HepG2 (cell line): ENCODE measurements at regions not wholly inside any gene's neighbourhood (a gene's known extent, or its start where the extent isn't known, plus 50 kb on each side); places are given as distances from the start of the nearest gene placed in this dataset.
A peak's percentile ranks its signal among the peaks of the same experiment; 100 is the strongest.

Source experiments
- ELF3 ChIP-seq: IDR thresholded peaks from 2 replicates; pipeline ENCODE4 v1.6.1; 2016; ENCODE audit warnings: missing genetic modification reagents, missing compliant biosample characterization
- IRF2 ChIP-seq: IDR thresholded peaks from 2 replicates; pipeline ENCODE4 v1.6.1; 2018; ENCODE audit warnings: missing genetic modification reagents, missing compliant biosample characterization
- KLF9 ChIP-seq: IDR thresholded peaks from 2 replicates; pipeline ENCODE4 v1.6.1; 2016; ENCODE audit warnings: low read depth
- NFAT5 ChIP-seq: sonication (generic); formaldehyde crosslinking; IDR thresholded peaks from 2 replicates; pipeline ENCODE4 v1.4.0; 2020; ENCODE audit warnings: missing genetic modification reagents
- NRL ChIP-seq: sonication (generic); formaldehyde crosslinking; IDR thresholded peaks from 2 replicates; pipeline ENCODE4 v1.5.0; 2020; ENCODE audit warnings: missing genetic modification reagents, mild to moderate bottlenecking, moderate library complexity, borderline replicate concordance
- PHF20 ChIP-seq: sonication (generic); formaldehyde crosslinking; IDR thresholded peaks from 2 replicates; pipeline ENCODE4 v1.5.0; 2020; ENCODE audit warnings: mild to moderate bottlenecking, missing genetic modification reagents
- POLR2A ChIP-seq, 2 experiments: IDR thresholded peaks; 2 replicates each; pipeline ENCODE4 v1.6.1; 2011; ENCODE audit warnings: low read depth in 2 of 2, low read length in 2 of 2, mild to moderate bottlenecking in 1 of 2, moderate library complexity in 1 of 2; ENCODE audit not compliant: insufficient read depth in 1 of 2
- TBX3 ChIP-seq: fragments of 450-650 bp; IDR thresholded peaks from 2 replicates; pipeline ENCODE4 v1.6.1; 2017; ENCODE audit warnings: antibody characterized with exemption, mild to moderate bottlenecking, inconsistent platforms, borderline replicate concordance
- TCF12 ChIP-seq, 2 experiments: fragments of 450-650 bp in 1 of 2; sonication (generic) in 1 of 2; formaldehyde crosslinking in 1 of 2; IDR thresholded peaks; 2 replicates each; pipeline versions ENCODE4 v1.6.1 to v1.8.0; 2017 to 2022; ENCODE audit warnings: antibody characterized with exemption in 1 of 2, mild to moderate bottlenecking in 1 of 2, missing genetic modification reagents in 1 of 2, moderate library complexity in 1 of 2
- ZC3H13 ChIP-seq: sonication (generic); formaldehyde crosslinking; IDR thresholded peaks from 2 replicates; pipeline ENCODE4 v1.8.1; 2023; ENCODE audit warnings: mild to moderate bottlenecking, missing genetic modification reagents, moderate library complexity
- ZFP82 ChIP-seq: sonication (generic); formaldehyde crosslinking; IDR thresholded peaks from 2 replicates; pipeline ENCODE4 v1.5.1; 2020; ENCODE audit warnings: mild to moderate bottlenecking, missing genetic modification reagents, borderline replicate concordance
- ZNF3 ChIP-seq: IDR thresholded peaks from 2 replicates; pipeline ENCODE4 v1.7.0; 2017; ENCODE audit warnings: inconsistent platforms
- ZNF414 ChIP-seq: sonication (generic); formaldehyde crosslinking; IDR thresholded peaks from 2 replicates; pipeline ENCODE4 v1.5.0; 2020; ENCODE audit warnings: missing genetic modification reagents
- ZNF563 ChIP-seq: sonication (generic); formaldehyde crosslinking; IDR thresholded peaks from 2 replicates; pipeline ENCODE4 v1.8.0; 2022; ENCODE audit warnings: mild to moderate bottlenecking, moderate library complexity, missing genetic modification reagents
- ZNF691 ChIP-seq: sonication (generic); formaldehyde crosslinking; IDR thresholded peaks from 2 replicates; pipeline ENCODE4 v1.4.0; 2020; ENCODE audit warnings: missing genetic modification reagents, low read depth, mild to moderate bottlenecking, borderline replicate concordance
- ZNF777 ChIP-seq: sonication (generic); formaldehyde crosslinking; IDR thresholded peaks from 2 replicates; pipeline ENCODE4 v1.4.0; 2020; ENCODE audit warnings: missing genetic modification reagents
- ZUFSP ChIP-seq: sonication (generic); formaldehyde crosslinking; IDR thresholded peaks from 2 replicates; pipeline ENCODE4 v1.9.0; 2021; ENCODE audit warnings: missing genetic modification reagents, mild to moderate bottlenecking, borderline replicate concordance
- TF ChIP-seq, protein P1 (sequence below): sonication (generic); formaldehyde crosslinking; IDR thresholded peaks from 2 replicates; pipeline ENCODE4 v1.4.0; 2020; ENCODE audit warnings: mild to moderate bottlenecking, missing genetic modification reagents

DNA sequence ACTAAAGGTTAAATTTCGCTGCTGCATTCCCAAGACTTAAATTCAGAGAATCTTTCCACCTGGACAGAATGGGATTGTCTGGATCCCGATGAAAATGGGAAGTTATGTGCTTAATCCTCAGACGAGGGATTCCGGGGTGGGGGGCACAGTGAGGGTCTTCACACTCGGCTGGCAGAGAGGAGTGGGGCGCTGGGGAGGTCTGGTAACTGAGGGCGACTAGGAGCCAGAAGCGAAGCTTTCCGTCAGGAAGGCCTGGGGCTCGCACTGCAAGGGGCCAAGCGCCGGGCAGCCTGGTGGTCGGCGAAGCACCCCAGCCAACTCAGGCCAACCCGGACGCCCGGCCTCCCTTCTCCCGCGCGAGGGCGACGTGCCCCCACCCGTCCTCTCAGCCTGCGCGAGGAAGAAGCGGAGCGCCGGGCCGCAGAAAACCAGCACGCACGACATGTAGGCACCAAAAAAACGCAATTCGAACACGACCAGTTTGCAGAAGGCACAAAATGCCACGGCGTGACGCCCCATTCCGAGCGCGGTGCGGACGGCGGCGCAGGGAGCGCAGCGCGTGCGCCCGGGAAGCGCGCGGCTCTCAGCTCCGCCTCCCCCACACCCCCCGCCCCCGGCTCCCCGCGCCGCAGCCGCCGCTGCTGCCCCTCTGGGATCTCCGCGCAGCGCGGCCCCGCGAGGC is 188.1 kb downstream of the ZEB2 start (continued):
- TF ChIP-seq NFAT5 (CRISPR knock-in tag) = peak; percentile 93
- TF ChIP-seq TBX3 = no peak
- no peak for TF ChIP-seq ZUFSP (CRISPR knock-in tag)
- TF ChIP-seq ELF3 (CRISPR knock-in tag) = no peak; the same call in 1 of the 2 replicates
- TF ChIP-seq TCF12 (IDR thresholded peaks at IDR 0.05) = no peak
- no peak for TF ChIP-seq TCF12 (CRISPR knock-in tag; IDR thresholded peaks at IDR 0.05)
- TF ChIP-seq ZC3H13 (CRISPR knock-in tag) = peak; percentile 53; the same call in 1 of the 2 replicates
- 0 out of 2 replicates have a peak, but pooled peaks have one; percentile 44 for TF ChIP-seq ZFP82
- TF ChIP-seq ZNF3 (CRISPR knock-in tag) = no peak; the same call in 1 of the 2 replicates
- peak; percentile 51 for TF ChIP-seq PHF20 (CRISPR knock-in tag)
- no peak; the same call in 1 of the 2 replicates for TF ChIP-seq ZNF691 (CRISPR knock-in tag)
- TF ChIP-seq, protein P1, sequence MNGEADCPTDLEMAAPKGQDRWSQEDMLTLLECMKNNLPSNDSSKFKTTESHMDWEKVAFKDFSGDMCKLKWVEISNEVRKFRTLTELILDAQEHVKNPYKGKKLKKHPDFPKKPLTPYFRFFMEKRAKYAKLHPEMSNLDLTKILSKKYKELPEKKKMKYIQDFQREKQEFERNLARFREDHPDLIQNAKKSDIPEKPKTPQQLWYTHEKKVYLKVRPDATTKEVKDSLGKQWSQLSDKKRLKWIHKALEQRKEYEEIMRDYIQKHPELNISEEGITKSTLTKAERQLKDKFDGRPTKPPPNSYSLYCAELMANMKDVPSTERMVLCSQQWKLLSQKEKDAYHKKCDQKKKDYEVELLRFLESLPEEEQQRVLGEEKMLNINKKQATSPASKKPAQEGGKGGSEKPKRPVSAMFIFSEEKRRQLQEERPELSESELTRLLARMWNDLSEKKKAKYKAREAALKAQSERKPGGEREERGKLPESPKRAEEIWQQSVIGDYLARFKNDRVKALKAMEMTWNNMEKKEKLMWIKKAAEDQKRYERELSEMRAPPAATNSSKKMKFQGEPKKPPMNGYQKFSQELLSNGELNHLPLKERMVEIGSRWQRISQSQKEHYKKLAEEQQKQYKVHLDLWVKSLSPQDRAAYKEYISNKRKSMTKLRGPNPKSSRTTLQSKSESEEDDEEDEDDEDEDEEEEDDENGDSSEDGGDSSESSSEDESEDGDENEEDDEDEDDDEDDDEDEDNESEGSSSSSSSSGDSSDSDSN (CRISPR knock-in tag) = no peak; the same call in none of the 2 replicates
- TF ChIP-seq NRL = peak; percentile 73; the same call in 1 of the 2 replicates
- TF ChIP-seq ZNF777 (CRISPR knock-in tag) = peak; percentile 83; the same call in 1 of the 2 replicates
- TF ChIP-seq IRF2 (CRISPR knock-in tag) = peak; percentile 82
- TF ChIP-seq KLF9 = 0 out of 2 replicates have a peak, but pooled peaks have one; percentile 33
- no peak for TF ChIP-seq ZNF414 (CRISPR knock-in tag)
- peak; percentile 36; the same call in 1 of the 2 replicates for TF ChIP-seq ZNF563
- peak; percentile 79 to 85 for TF ChIP-seq POLR2A (IDR thresholded peaks at IDR 0.05; ENCODE audit: insufficient read depth in 1 of 2, low read depth in 2 of 2, low read length in 2 of 2)
